Mesothelial cell of epicardium (in vitro differentiated cells): ENCODE measurements at regions not wholly inside any gene's neighbourhood (a gene's known extent, or its start where the extent isn't known, plus 50 kb on each side); places are given as distances from the start of the nearest gene placed in this dataset.

ENCODE experiments used
- DNase-seq, 2 experiments: peaks; one replicate each; pipeline ENCODE4 v3.0.0; 2021; ENCODE audit warnings: low spot score in 2 of 2; ENCODE audit not compliant: unreplicated experiment in 2 of 2
- H3K27ac Mint-ChIP-seq: 2 replicates; pipeline ENCODE4 v1.8.0; 2021; ENCODE audit warnings: mixed read lengths
- H3K27me3 Mint-ChIP-seq: 2 replicates; pipeline ENCODE4 v1.8.0; 2021; ENCODE audit warnings: low read depth, mixed read lengths
- H3K36me3 Mint-ChIP-seq: 2 replicates; pipeline ENCODE4 v1.8.0; 2021; ENCODE audit warnings: mixed read lengths
- H3K4me1 Mint-ChIP-seq: 2 replicates; pipeline ENCODE4 v1.8.0; 2021; ENCODE audit warnings: mixed read lengths
- H3K4me3 Mint-ChIP-seq: 2 replicates; pipeline ENCODE4 v1.8.0; 2021; ENCODE audit warnings: mild to moderate bottlenecking, moderate library complexity, mixed read lengths
- H3K9me3 Mint-ChIP-seq: 2 replicates; pipeline ENCODE4 v1.8.0; 2021; ENCODE audit warnings: mixed read lengths
- TF ChIP-seq, protein P1 (sequence below): fragments of 200-600 bp; sonication (generic); IDR thresholded peaks from one replicate; pipeline ENCODE4 v1.5.0; 2021; ENCODE audit warnings: antibody characterized with exemption; ENCODE audit not compliant: unreplicated experiment

GRCh38 chr14:81903477-81903876 lies 369.8 kb upstream of the SEL1L start:
- TF ChIP-seq, protein P1, sequence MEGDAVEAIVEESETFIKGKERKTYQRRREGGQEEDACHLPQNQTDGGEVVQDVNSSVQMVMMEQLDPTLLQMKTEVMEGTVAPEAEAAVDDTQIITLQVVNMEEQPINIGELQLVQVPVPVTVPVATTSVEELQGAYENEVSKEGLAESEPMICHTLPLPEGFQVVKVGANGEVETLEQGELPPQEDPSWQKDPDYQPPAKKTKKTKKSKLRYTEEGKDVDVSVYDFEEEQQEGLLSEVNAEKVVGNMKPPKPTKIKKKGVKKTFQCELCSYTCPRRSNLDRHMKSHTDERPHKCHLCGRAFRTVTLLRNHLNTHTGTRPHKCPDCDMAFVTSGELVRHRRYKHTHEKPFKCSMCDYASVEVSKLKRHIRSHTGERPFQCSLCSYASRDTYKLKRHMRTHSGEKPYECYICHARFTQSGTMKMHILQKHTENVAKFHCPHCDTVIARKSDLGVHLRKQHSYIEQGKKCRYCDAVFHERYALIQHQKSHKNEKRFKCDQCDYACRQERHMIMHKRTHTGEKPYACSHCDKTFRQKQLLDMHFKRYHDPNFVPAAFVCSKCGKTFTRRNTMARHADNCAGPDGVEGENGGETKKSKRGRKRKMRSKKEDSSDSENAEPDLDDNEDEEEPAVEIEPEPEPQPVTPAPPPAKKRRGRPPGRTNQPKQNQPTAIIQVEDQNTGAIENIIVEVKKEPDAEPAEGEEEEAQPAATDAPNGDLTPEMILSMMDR: no peak
- H3K4me3 Mint-ChIP-seq: no peak overlapping the region
- peaks cover 36% of the 10 kb centered on the region for H3K9me3 Mint-ChIP-seq
- H3K36me3 Mint-ChIP-seq: peaks cover 10% of the 10 kb centered on the region
- no peak for DNase-seq
- H3K4me1 Mint-ChIP-seq: no peaks in the 10 kb centered on the region
- no peaks in the 10 kb centered on the region for H3K27me3 Mint-ChIP-seq
- no peak overlapping the region for H3K27ac Mint-ChIP-seq

- TF ChIP-seq, protein P1: no peak
- H3K4me3 Mint-ChIP-seq: no peak overlapping the region
- H3K27ac Mint-ChIP-seq: no peak overlapping the region
- no peaks in the 10 kb centered on the region for H3K36me3 Mint-ChIP-seq
- DNase-seq: no peak
- no peaks in the 10 kb centered on the region for H3K27me3 Mint-ChIP-seq
- no peaks in the 10 kb centered on the region for H3K4me1 Mint-ChIP-seq
- H3K9me3 Mint-ChIP-seq: no peaks in the 10 kb centered on the region
Observed at GRCh38 chr14:81927070-81927469, 393.4 kb upstream of the SEL1L start.

GRCh38 chr14:81931828-81932227 lies 398.2 kb upstream of the SEL1L start:
- H3K36me3 Mint-ChIP-seq: no peaks in the 10 kb centered on the region
- no peak overlapping the region for H3K27ac Mint-ChIP-seq
- H3K4me3 Mint-ChIP-seq: no peak overlapping the region
- H3K27me3 Mint-ChIP-seq: no peaks in the 10 kb centered on the region
- no peak for DNase-seq
- no peaks in the 10 kb centered on the region for H3K9me3 Mint-ChIP-seq
- TF ChIP-seq, protein P1: no peak
- H3K4me1 Mint-ChIP-seq: no peaks in the 10 kb centered on the region

GRCh38 chr14:81936348-81936747 lies 402.7 kb upstream of the SEL1L start:
- peaks cover 3% of the 10 kb centered on the region for H3K4me1 Mint-ChIP-seq
- DNase-seq: no peak
- TF ChIP-seq, protein P1: no peak
- H3K9me3 Mint-ChIP-seq: peaks cover 7% of the 10 kb centered on the region
- no peak overlapping the region for H3K27ac Mint-ChIP-seq
- no peaks in the 10 kb centered on the region for H3K27me3 Mint-ChIP-seq
- H3K36me3 Mint-ChIP-seq: no peaks in the 10 kb centered on the region
- no peak overlapping the region for H3K4me3 Mint-ChIP-seq

DNA sequence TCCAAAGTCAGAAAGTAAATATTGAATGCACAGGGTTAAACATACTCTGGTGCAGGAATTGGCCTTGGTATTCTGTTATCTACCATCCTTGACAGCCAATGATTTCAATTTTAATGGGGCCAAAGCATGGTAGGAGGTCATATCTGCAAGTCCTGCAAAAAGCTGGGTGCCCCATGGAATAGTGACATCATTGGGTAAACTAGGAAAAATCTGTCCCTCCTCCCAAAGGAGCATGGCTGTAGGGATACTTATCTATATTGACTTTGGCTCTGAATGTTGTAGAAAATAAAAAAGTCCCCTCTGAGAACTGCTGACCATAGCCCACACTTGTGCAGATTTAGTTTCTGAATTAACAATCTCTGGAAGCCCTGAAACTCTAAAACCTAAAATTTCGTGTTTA lies 403.2 kb upstream of the SEL1L start:
- Mint-ChIP-seq H3K27ac (no peak overlapping the region), H3K36me3 (no peaks in the 10 kb centered on the region), H3K27me3 (no peaks in the 10 kb centered on the region), H3K9me3 (peaks cover 7% of the 10 kb centered on the region), H3K4me3 (no peak overlapping the region), H3K4me1 (peaks cover 3% of the 10 kb centered on the region)
- TF ChIP-seq, protein P1: no peak
- DNase-seq: no peak

- Mint-ChIP-seq H3K36me3 (no peaks in the 10 kb centered on the region), H3K4me3 (no peak overlapping the region), H3K27ac (no peak overlapping the region), H3K9me3 (peaks cover 7% of the 10 kb centered on the region), H3K4me1 (peaks cover 3% of the 10 kb centered on the region), H3K27me3 (no peaks in the 10 kb centered on the region)
- TF ChIP-seq, protein P1: no peak
- no peak for DNase-seq
Observed at GRCh38 chr14:81938341-81938740, 404.7 kb upstream of the SEL1L start.
